B cell (primary cell): ENCODE measurements at regions not wholly inside any gene's neighbourhood (a gene's known extent, or its start where the extent isn't known, plus 50 kb on each side); places are given as distances from the start of the nearest gene placed in this dataset.

Experiments used
- ATAC-seq: fragments of 200-7000 bp; cut with Tn5 transposase; one replicate; pipeline ENCODE4 v1.10.0; 2021; ENCODE audit warnings: low read depth, mild to moderate bottlenecking, moderate number of reproducible peaks, moderate library complexity
- CTCF ChIA-PET: fragments of 350-600 bp; sonication (Branson Sonifier 250); formaldehyde crosslinking; loops from one replicate; lab custom pipeline; 2021; ENCODE audit warnings: antibody characterized with exemption, inconsistent platforms; lab: Charles Lee
- POLR2A ChIA-PET: fragments of 350-600 bp; sonication (Branson Sonifier 250); formaldehyde crosslinking; loops from one replicate; lab custom pipeline; 2021; ENCODE audit warnings: antibody characterized with exemption; lab: Charles Lee
- DNase-seq: peaks from one replicate; pipeline ENCODE4 v3.0.0; 2013
- H2AFZ ChIP-seq: 2 replicates; pipeline ENCODE4 v1.6.1; 2012; ENCODE audit warnings: mild to moderate bottlenecking, low read depth, low read length; ENCODE audit not compliant: insufficient read depth, poor library complexity, severe bottlenecking
- H3K27ac ChIP-seq, 2 donors: 1 replicate in 1 of 2; 2 replicates in 1 of 2; pipeline ENCODE4 v1.5.1; 2012 to 2013; ENCODE audit warnings: low read length in 2 of 2, mild to moderate bottlenecking in 2 of 2, moderate library complexity in 1 of 2
- H3K27me3 ChIP-seq, 4 experiments: fragments of 200-600 bp in 1 of 4; sonication (generic) in 1 of 4; replicated peaks in 1 of 4; 1 replicate in 2 of 4; 2 replicates in 2 of 4; pipeline versions ENCODE4 v1.6.1 to v1.7.0; 2013 to 2016; ENCODE audit warnings: low read length in 3 of 4, mild to moderate bottlenecking in 2 of 4, mixed read lengths in 1 of 4, moderate library complexity in 1 of 4; ENCODE audit not compliant: insufficient read depth in 4 of 4, control insufficient read depth in 3 of 4; ENCODE audit errors: control extremely low read depth in 1 of 4
- H3K36me3 ChIP-seq, 2 experiments: replicated peaks in 1 of 2; 1 replicate in 1 of 2; 2 replicates in 1 of 2; pipeline versions ENCODE4 v1.6.1 to v1.7.1; 2013; ENCODE audit warnings: low read length in 1 of 2; ENCODE audit not compliant: insufficient read depth in 2 of 2, control insufficient read depth in 1 of 2; ENCODE audit errors: control extremely low read depth in 1 of 2, extremely low read depth in 1 of 2
- H3K4me1 ChIP-seq, 2 donors: fragments of 200-600 bp in 1 of 2; sonication (generic) in 1 of 2; 1 replicate in 1 of 2; 2 replicates in 1 of 2; pipeline versions ENCODE4 v1.5.1 to v1.6.1; 2013 to 2017; ENCODE audit warnings: low read length in 2 of 2; ENCODE audit not compliant: control insufficient read depth in 2 of 2, insufficient read depth in 2 of 2
- H3K4me2 ChIP-seq: replicated peaks from 2 replicates; pipeline ENCODE3; 2012; ENCODE audit warnings: mild to moderate bottlenecking, low read depth, low read length; ENCODE audit not compliant: poor library complexity, severe bottlenecking
- H3K4me3 ChIP-seq, 5 experiments: fragments of 200-600 bp in 1 of 5; sonication (generic) in 1 of 5; 1 replicate in 3 of 5; 2 replicates in 2 of 5; pipeline versions ENCODE4 v1.5.1 to v1.7.0; 2011 to 2016; ENCODE audit warnings: low read length in 4 of 5, mild to moderate bottlenecking in 4 of 5, low read depth in 2 of 5, control low read depth in 1 of 5, moderate library complexity in 1 of 5; ENCODE audit not compliant: insufficient read depth in 1 of 5; ENCODE audit errors: control extremely low read depth in 1 of 5, extremely low read depth in 1 of 5
- H3K79me2 ChIP-seq: fragments of 200-600 bp; sonication (generic); one replicate; pipeline ENCODE4 v1.6.0; 2016; ENCODE audit warnings: low read length; ENCODE audit not compliant: control insufficient read depth, insufficient read depth
- H3K9ac ChIP-seq: fragments of 200-600 bp; sonication (generic); 2 replicates; pipeline ENCODE4 v1.6.1; 2017; ENCODE audit warnings: mild to moderate bottlenecking, low read length, moderate library complexity
- H3K9me3 ChIP-seq, 3 donors: one replicate each; pipeline versions ENCODE4 v1.6.1 to v1.7.1; 2013; ENCODE audit warnings: low read length in 2 of 3; ENCODE audit not compliant: control insufficient read depth in 2 of 3, insufficient read depth in 1 of 3; ENCODE audit errors: control extremely low read depth in 1 of 3
- H4K20me1 ChIP-seq: 2 replicates; pipeline ENCODE4 v1.6.0; 2012; ENCODE audit warnings: mild to moderate bottlenecking, low read length; ENCODE audit not compliant: insufficient read depth, control insufficient read depth, poor library complexity, severe bottlenecking
- H3K27ac Mint-ChIP-seq: one replicate; pipeline ENCODE4 v1.8.0; 2021; ENCODE audit warnings: mixed read lengths
- H3K27me3 Mint-ChIP-seq: one replicate; pipeline ENCODE4 v1.8.0; 2021; ENCODE audit warnings: mixed read lengths
- H3K4me1 Mint-ChIP-seq: one replicate; pipeline ENCODE4 v1.8.0; 2021; ENCODE audit warnings: mixed read lengths
- H3K4me3 Mint-ChIP-seq: one replicate; pipeline ENCODE4 v1.8.0; 2021; ENCODE audit warnings: mixed read lengths
- H3K9me3 Mint-ChIP-seq: one replicate; pipeline ENCODE4 v1.8.0; 2022; ENCODE audit warnings: mixed read lengths; ENCODE audit not compliant: insufficient read depth
- EZH2 ChIP-seq: IDR thresholded peaks from 2 replicates; pipeline ENCODE4 v1.6.1; 2012; ENCODE audit warnings: borderline replicate concordance, low read depth, mild to moderate bottlenecking, moderate library complexity, low read length; ENCODE audit not compliant: insufficient read depth, poor library complexity, severe bottlenecking
- WGBS: methylation state at CpG from one replicate; pipeline ENCODE4 v1.1.5; 2013; ENCODE audit warnings: missing lambda C conversion rate; ENCODE audit not compliant: insufficient coverage; 5-methylcytosine and 5-hydroxymethylcytosine counted together
- intact Hi-C: fragments of 100-400 bp; cut with micrococcal nuclease; formaldehyde crosslinking; loops from one replicate; pipeline ENCODE4 v1.10.0; 2022
- TF ChIP-seq, protein P1 (sequence below): fragments of 200-600 bp; IDR thresholded peaks from one replicate; pipeline ENCODE4 v1.8.0; 2022; ENCODE audit warnings: antibody characterized with exemption, mild to moderate bottlenecking

DNA sequence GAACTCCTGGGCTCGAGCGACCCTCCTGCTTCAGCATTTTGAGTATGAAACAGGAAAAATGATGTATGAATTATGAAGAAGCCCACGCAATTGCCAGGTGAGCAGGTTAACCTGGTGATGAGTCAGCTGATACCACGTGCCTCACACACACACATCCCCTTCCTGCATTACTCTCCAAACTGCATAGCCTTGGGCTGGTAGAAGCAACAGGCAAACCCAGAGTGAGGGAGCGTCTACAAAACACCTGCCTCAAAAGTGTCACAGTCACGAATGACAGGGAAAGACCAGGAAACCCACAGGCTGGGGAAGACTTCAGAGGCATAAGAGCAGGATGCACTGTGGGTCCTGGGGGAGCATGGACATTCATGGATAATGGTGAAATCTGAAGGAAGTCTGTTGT lies 192.8 kb upstream of the IRS2 start:
- Histone ChIP-seq H3K9ac (no peak overlapping the region), H2AFZ (no peak overlapping the region), H3K27me3 (no peaks in the 10 kb centered on the region), H3K79me2 (no peaks in the 10 kb centered on the region), H3K4me1 (no peaks in the 10 kb centered on the region), H3K4me3 (no peak overlapping the region), H3K36me3 (no peaks in the 10 kb centered on the region), H3K27ac (no peak overlapping the region), H3K9me3 (no peaks in the 10 kb centered on the region), H3K4me2 (no peak overlapping the region), H4K20me1 (no peaks in the 10 kb centered on the region)
- ChIA-PET POLR2A (no interaction called here), CTCF (no interaction called here)
- no peak overlapping the region for H3K27ac Mint-ChIP-seq
- no peak for DNase-seq
- H3K4me3 Mint-ChIP-seq: no peak overlapping the region
- no peaks in the 10 kb centered on the region for H3K9me3 Mint-ChIP-seq
- WGBS: 73% methylated on average over 5 of the region's 6 CpGs
- no peak for ATAC-seq
- intact Hi-C loops: no loop called here
- no peaks in the 10 kb centered on the region for H3K4me1 Mint-ChIP-seq
- H3K27me3 Mint-ChIP-seq: no peaks in the 10 kb centered on the region
- TF ChIP-seq, protein P1, sequence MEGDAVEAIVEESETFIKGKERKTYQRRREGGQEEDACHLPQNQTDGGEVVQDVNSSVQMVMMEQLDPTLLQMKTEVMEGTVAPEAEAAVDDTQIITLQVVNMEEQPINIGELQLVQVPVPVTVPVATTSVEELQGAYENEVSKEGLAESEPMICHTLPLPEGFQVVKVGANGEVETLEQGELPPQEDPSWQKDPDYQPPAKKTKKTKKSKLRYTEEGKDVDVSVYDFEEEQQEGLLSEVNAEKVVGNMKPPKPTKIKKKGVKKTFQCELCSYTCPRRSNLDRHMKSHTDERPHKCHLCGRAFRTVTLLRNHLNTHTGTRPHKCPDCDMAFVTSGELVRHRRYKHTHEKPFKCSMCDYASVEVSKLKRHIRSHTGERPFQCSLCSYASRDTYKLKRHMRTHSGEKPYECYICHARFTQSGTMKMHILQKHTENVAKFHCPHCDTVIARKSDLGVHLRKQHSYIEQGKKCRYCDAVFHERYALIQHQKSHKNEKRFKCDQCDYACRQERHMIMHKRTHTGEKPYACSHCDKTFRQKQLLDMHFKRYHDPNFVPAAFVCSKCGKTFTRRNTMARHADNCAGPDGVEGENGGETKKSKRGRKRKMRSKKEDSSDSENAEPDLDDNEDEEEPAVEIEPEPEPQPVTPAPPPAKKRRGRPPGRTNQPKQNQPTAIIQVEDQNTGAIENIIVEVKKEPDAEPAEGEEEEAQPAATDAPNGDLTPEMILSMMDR: no peak
- TF ChIP-seq EZH2: no peak

DNA sequence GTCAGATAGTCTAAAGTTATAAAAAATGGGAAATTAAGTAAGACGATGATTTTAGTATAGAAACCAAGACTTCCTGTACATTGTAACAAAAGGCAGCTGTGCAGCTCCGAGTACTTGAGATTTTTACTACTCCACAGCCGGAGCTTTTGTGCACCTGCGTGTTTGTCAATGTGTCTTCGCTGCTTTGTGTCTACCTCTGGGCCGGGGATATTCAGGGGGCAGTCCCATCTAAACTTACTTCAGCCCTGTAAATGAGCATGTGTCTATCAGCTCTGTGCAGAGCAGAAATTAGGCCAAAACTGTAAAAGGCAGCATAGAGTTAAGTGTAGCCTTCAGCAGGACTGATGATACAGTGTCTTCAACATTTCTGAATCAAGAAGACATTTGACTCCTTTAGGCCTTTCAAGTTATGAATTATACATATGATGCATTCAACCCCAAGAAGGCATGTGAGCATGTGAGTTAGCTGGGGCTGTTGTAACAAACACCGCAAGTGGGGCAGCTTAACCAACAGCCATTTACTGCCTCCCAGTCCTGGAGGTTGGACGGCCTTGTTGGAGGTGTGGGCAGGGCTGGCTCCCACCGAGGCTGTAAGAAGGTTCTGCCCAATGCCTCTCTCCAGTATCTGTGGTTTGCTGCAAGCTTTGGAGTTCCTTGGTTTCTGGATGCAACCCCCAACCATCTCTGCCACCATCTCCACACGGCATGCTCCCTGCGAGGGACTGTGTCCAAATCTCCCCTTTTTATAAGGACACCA lies 191.0 kb upstream of the IRS2 start:
- no peak overlapping the region for H3K9ac ChIP-seq
- no peaks in the 10 kb centered on the region for H3K4me1 Mint-ChIP-seq
- H3K9me3 Mint-ChIP-seq: no peaks in the 10 kb centered on the region

More for the DNA sequence above, 191.0 kb upstream of the IRS2 start:
- no peak for TF ChIP-seq EZH2
- TF ChIP-seq, protein P1: no peak
- ChIA-PET POLR2A (no interaction called here), CTCF (no interaction called here)
- ATAC-seq (no peak), DNase-seq (no peak)
- H3K27me3 ChIP-seq: no peaks in the 10 kb centered on the region
- Mint-ChIP-seq H3K4me3 (no peak overlapping the region), H3K27me3 (no peaks in the 10 kb centered on the region), H3K27ac (no peak overlapping the region)
- intact Hi-C loops: no loop called here
- H3K9me3 ChIP-seq: no peaks in the 10 kb centered on the region
- H3K36me3 ChIP-seq: no peaks in the 10 kb centered on the region
- H2AFZ ChIP-seq: no peak overlapping the region
- H3K27ac ChIP-seq: no peak overlapping the region
- 21% methylated on average over 5 of the region's 11 CpGs for WGBS
- H3K4me3 ChIP-seq: no peak overlapping the region
- no peaks in the 10 kb centered on the region for H4K20me1 ChIP-seq
- H3K79me2 ChIP-seq: no peaks in the 10 kb centered on the region
- no peak overlapping the region for H3K4me2 ChIP-seq
- H3K4me1 ChIP-seq: no peaks in the 10 kb centered on the region
